Umbilical cord (tissue), 1 donor: ENCODE measurements at regions not wholly inside any gene's neighbourhood (a gene's known extent, or its start where the extent isn't known, plus 50 kb on each side); places are given as distances from the start of the nearest gene placed in this dataset.
"Not testable (repeated sequence)": the region's sequence is repeated elsewhere in the genome, so short reads cannot be mapped to it uniquely, and the experiment has no call there.

Experiments used
- DNase-seq: peaks from one replicate; pipeline ENCODE4 v3.0.0-alpha.2; 2015; ENCODE audit warnings: low spot score

GRCh38 chr6:167470101-167470835 is 145.4 kb downstream of the TTLL2 start:
- DNase-seq = no peak

GRCh38 chr6:167470836-167471547 is 146.1 kb downstream of the TTLL2 start:
- no peak for DNase-seq

- no peak for DNase-seq
Measured at GRCh38 chr6:167471548-167471930, 146.7 kb downstream of the TTLL2 start.

DNA sequence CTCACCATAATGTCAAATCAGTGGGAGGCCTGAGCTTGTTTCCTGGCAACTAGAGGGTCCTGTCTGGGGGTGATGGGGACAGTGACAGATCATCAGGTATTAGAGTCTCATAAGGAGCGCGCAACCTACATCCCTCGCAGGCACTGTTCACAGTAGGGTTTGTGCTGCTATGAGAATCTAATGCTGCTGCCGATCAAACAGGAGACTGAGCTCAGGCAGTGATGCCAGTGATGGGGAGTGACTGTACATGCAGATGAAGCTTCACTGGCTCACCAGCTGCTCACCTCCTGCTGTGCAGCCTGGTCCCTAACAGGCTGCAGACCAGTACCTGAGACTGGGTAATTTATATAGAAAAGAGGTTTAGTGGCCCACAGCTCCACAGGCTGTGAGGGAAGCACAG is 147.3 kb downstream of the TTLL2 start:
- no peak for DNase-seq

- DNase-seq = no peak
Measured at GRCh38 chr6:167472880-167473279, 148.0 kb downstream of the TTLL2 start.

DNA sequence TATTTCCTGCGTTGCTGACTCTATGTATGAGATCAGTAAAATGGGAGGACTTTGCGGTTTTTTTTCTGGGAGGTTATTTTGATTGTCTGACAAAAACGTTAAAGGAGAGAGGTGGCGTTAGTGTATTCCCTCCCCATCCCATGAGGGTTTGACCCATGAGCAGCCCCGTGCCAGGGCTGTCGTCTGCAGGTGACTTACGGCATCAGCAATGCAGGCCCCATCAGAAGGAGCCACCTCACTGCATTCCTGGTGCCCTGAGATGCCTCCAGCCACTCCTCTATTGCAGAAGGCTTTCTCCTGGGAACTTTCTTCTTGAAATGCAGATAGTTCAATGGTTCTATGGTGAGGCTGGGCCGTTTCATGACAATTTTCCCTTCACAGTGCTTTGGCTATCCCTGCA is 149.3 kb downstream of the TTLL2 start:
- no peak for DNase-seq

DNA sequence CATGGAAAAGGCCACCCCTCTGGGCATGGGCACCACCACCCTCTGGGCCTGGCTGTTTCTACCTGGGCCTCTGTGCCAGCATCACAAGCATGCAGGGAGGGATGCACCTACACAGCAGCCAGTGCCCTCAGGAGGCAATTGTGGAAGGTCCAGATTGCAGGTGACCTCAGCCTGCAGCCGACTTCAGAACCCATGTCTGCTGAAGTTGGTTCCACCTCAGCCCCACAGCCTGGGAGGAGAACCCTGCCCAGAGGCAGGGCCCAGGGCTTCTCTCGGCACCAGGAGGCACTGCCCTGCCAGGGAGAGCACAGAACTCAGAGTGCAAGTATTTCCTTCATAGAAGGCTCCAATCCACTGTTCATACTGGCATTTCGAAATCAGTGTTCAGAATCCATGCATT is 149.8 kb downstream of the TTLL2 start:
- no peak for DNase-seq

GRCh38 chr6:167475947-167476346 is 151.1 kb downstream of the TTLL2 start:
- no peak for DNase-seq

GRCh38 chr6:167476844-167477595 is 152.1 kb downstream of the TTLL2 start:
- no peak for DNase-seq

GRCh38 chr6:167477688-167478087 is 152.8 kb downstream of the TTLL2 start:
- DNase-seq = no peak

DNA sequence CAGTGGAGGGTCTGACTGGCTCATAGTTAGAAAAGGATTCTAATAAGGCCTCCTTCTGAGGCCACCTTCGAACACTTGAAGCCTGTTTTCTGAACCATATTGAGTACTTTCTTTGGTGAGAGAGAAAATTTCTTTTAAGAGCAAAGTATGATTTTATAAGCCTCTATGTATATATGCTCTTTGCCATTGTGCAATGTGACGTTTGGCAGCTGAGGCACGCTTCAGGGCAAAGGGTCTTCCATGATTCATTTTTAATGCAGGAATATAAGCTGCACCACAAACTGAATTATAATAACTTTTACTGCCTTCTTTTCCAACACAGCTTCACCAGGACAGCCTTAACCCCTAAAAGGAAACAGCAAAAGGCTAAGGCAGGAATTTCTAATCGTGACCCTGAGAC is 154.4 kb downstream of the TTLL2 start:
- DNase-seq = peak; percentile 26

- peak; percentile 82 for DNase-seq
Measured at GRCh38 chr6:167479901-167480648, 155.2 kb downstream of the TTLL2 start.

DNA sequence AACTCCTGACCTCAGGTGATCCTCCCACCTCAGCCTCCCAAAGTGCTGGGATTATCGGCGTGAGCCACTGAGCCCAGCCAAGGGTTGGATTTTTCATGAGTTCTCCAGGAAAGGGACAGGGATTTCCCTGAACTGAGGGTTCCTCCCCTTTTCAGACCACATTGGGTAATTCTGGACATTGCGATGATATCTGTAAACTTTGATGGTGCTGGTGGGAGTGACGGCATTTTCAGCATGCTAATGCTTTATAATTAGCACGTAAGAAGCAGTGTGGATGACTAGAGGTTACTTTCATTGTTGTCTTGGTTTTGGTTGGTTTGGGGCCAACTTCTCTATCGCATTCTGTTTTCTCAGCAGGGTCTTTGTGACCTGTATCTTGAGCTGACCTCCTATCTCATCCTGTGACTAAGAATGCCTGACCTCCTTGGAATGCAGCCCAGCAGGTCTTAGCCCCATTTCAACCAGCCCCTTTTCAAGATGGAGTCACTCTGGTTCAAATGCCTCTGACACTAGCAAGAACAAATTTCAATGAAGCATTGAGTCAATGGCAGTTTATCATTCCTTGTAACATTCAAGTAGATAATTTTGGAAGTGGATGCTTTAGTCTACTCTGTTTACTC is 156.5 kb downstream of the TTLL2 start:
- DNase-seq = no peak

DNA sequence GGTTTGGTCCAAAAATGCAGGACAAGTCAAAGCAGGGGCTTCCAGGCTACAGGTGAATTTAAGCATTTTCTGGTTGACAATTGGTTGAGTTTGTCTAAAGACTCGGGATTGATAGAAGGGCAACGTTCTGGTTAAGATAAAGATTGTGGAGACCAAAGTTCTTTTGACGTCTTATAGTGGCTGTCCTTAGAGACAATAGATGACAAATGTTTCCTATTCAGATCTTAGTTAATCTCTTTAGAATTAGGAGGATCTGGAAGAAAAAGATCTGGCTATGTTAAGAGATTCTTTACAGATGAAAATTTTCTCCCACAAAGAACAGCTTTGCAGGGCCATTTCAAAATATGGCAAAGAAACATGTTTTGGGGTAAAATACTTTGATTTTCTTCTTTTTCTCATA is 157.9 kb downstream of the TTLL2 start:
- DNase-seq = not testable (repeated sequence)

DNA sequence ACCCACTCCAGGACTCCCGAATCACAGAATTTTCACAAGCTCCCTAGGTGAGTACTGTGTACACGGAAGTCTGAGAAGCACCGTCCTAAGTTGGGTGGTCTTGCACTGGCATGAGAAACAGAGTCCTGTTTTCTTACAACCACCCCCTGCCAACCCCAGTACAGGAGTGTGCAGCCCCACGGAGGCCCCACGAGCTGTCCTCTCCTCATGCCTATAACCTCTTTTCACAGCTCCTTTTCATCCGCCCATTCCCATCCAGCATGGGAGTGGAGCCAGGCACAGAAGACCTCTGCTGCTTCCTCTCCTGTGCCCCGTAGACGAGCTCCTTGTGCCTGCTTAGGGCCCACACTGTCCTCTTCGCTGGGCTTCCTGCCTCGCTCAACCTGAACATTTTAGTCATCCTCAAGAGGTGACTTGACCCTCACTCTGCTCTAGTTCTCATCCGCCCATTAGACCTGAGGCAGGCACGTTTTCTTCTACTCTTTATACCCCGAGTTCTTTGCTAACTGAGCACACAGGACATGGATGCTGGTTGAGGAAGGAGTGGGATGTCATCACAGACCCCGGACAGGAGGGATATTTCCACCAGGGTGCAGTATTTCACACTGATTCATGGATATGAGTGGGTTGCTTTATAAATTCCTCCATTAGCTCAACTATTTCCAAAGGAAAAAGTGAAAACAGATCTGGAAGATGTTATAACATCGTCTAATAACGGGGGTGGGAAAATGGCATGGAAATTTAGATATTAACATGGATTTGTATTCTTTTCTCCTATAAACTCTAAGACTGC is 160.5 kb downstream of the TTLL2 start:
- peak; percentile 71 for DNase-seq

DNA sequence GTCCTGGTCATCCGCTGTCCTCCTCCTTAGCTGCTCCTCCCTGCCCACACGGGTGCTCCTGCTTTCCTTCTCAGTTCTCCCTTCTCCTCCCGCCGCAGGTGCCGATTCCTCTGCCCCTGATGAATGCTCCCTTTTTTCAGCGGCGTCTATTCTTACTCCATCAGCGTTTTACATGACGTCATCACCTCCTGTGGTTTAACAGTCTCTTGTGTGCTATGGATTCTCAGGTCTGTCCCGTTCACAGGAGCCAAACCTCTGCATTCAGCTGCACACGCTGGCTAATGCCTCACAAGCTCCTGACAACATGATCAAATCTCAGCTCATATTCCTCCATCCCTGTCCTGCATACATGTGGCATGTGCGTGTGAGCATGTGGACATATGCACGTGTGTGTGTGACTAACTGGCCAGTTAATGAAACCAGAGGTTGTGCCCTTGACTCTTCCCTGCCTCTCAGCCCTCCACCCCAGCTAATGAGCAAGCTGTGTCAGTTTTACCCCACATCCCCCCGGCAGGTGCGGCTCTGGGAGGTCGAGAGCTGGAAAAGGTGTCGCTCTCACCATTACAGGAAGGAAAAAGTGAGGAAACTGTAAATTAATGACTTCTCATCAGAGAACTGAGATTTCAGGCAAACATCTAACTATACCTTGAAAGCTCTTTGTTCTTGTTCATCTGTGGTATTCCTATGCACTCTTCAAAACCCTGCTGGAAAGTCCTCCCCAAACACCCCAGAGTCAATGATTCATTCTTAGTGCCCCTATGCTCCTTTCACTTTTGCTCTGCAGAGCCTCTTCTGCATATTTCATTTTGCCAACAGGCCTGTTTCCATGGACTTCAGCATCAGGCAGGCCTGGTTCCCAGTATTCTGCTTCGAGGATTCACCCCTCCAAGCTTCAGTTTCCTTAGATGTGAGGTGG is 163.1 kb downstream of the TTLL2 start:
- DNase-seq = no peak

DNA sequence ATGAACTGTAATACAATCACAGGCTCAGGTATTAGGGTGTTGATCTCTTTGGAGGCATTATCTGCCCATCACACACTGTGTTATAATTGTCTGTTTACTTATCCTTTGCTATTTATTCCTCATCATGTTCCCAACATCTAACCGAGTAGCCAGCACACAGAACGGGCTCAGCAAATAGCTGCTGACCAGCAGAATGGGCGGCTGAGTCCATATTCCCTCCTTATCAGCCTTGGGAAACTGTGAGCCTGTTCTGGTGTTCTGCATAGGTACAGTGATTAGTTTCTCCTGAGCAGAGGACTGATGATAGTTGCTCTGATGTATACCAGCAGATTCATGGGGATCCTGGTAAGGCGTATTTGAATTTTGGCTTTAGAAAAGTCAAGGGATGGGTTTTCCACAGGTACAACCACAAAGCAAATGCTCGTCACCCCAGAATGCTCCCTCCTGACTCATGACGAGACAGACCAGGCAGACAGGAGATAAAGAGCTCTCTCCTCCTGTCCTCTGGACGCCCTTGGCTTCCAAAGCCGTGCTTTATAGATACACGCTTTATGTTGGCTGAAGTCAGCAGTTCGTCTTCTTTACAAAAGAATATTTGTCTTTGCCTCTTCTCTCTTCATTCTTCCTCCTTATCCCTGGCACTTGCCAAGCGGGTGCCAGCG is 166.7 kb downstream of the TTLL2 start:
- DNase-seq = peak; percentile 82

- DNase-seq = peak; percentile 85
Measured at GRCh38 chr6:167492100-167492449, 167.2 kb downstream of the TTLL2 start.

- DNase-seq = no peak
Measured at GRCh38 chr6:167493310-167493709, 168.4 kb downstream of the TTLL2 start.
